GM10266 (cell line): ENCODE measurements at regions not wholly inside any gene's neighbourhood (a gene's known extent, or its start where the extent isn't known, plus 50 kb on each side); places are given as distances from the start of the nearest gene placed in this dataset.

Source experiments
- DNase-seq: peaks from one replicate; pipeline ENCODE4 v3.0.0; 2012; ENCODE audit errors: extremely low spot score
- CTCF ChIP-seq: IDR thresholded peaks from 2 replicates; pipeline ENCODE4 v1.5.1; 2012; ENCODE audit warnings: mild to moderate bottlenecking, low read depth; ENCODE audit not compliant: control insufficient read depth, insufficient read depth; ENCODE audit errors: missing control alignments

GRCh38 chr1:68366572-68366971, 83.2 kb downstream of the RPE65 start:
- no peak for DNase-seq
- TF ChIP-seq CTCF = no peak

GRCh38 chr1:68365709-68366382, 83.9 kb downstream of the RPE65 start:
- no peak for TF ChIP-seq CTCF

GRCh38 chr1:68363339-68363738, 86.4 kb downstream of the RPE65 start:
- no peak for TF ChIP-seq CTCF
- no peak for DNase-seq

More at GRCh38 chr1:68365709-68366382, 83.9 kb downstream of the RPE65 start:
- DNase-seq = no peak

- DNase-seq = no peak
- no peak for TF ChIP-seq CTCF
Observed at GRCh38 chr1:68361346-68361910, 88.3 kb downstream of the RPE65 start.

GRCh38 chr1:68359045-68359444, 90.7 kb downstream of the RPE65 start:
- DNase-seq = no peak
- TF ChIP-seq CTCF = no peak

- no peak for TF ChIP-seq CTCF
- DNase-seq = no peak
Observed at GRCh38 chr1:68358439-68358838, 91.3 kb downstream of the RPE65 start.

- no peak for TF ChIP-seq CTCF
- DNase-seq = no peak
Observed at GRCh38 chr1:68355614-68356013, 94.1 kb downstream of the RPE65 start.
